ENCODE measurements at regions not wholly inside any gene's neighbourhood (a gene's known extent, or its start where the extent isn't known, plus 50 kb on each side); places are given as distances from the start of the nearest gene placed in this dataset.

GRCh38 chr13:111974341-111974640 is 92.7 kb upstream of the SOX1 start:
- TF ChIP-seq, protein P1, sequence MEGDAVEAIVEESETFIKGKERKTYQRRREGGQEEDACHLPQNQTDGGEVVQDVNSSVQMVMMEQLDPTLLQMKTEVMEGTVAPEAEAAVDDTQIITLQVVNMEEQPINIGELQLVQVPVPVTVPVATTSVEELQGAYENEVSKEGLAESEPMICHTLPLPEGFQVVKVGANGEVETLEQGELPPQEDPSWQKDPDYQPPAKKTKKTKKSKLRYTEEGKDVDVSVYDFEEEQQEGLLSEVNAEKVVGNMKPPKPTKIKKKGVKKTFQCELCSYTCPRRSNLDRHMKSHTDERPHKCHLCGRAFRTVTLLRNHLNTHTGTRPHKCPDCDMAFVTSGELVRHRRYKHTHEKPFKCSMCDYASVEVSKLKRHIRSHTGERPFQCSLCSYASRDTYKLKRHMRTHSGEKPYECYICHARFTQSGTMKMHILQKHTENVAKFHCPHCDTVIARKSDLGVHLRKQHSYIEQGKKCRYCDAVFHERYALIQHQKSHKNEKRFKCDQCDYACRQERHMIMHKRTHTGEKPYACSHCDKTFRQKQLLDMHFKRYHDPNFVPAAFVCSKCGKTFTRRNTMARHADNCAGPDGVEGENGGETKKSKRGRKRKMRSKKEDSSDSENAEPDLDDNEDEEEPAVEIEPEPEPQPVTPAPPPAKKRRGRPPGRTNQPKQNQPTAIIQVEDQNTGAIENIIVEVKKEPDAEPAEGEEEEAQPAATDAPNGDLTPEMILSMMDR (IDR thresholded peaks at IDR 0.05) = no peak
- TF ChIP-seq, protein P2, sequence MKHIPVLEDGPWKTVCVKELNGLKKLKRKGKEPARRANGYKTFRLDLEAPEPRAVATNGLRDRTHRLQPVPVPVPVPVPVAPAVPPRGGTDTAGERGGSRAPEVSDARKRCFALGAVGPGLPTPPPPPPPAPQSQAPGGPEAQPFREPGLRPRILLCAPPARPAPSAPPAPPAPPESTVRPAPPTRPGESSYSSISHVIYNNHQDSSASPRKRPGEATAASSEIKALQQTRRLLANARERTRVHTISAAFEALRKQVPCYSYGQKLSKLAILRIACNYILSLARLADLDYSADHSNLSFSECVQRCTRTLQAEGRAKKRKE (CRISPR knock-in tag; IDR thresholded peaks at IDR 0.05; ENCODE audit: low read depth) = no peak
- TF ChIP-seq MYC (IDR thresholded peaks at IDR 0.05; ENCODE audit: borderline replicate concordance, low read length) (no peak), RFX5 (IDR thresholded peaks at IDR 0.05) (no peak), ESRRA (IDR thresholded peaks at IDR 0.05; ENCODE audit: borderline replicate concordance, low read length) (no peak), HOXA7 (CRISPR knock-in tag; IDR thresholded peaks at IDR 0.05) (no peak), HOXB13 (CRISPR knock-in tag; IDR thresholded peaks at IDR 0.05; ENCODE audit: low read depth) (no peak)

Data from A549 (cell line).